ENCODE measurements at regions not wholly inside any gene's neighbourhood (a gene's known extent, or its start where the extent isn't known, plus 50 kb on each side); places are given as distances from the start of the nearest gene placed in this dataset.

DNA sequence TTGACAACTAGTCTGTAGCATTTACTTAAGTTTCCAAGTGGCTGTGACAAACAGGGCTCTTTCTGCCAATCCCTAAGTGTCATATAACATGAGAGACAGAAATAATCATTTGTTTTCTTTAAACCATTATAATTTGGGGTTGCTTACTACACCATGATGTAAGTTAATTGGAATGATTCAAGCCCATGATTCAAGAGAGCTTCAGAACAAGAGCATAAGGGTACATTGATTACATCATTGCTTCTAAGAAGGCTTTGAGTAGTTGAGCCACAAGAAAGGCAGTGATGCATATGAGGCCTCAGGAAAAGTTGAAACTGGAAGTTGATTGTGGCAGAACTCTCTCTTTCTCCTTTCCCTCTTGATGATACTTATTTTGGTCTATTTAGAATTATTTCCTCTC lies 444.0 kb downstream of the CCER1 start:
- intact Hi-C loops (cut with DNase I), result no loop called here
- Histone ChIP-seq H3K27me3 (no peaks in the 10 kb centered on the region), H3K4me3 (no peak overlapping the region), H3K9me3 (no peaks in the 10 kb centered on the region), H3K36me3 (no peaks in the 10 kb centered on the region), H3K4me1 (no peaks in the 10 kb centered on the region), H3K27ac (no peak overlapping the region)
- TF ChIP-seq POLR2A (IDR thresholded peaks at IDR 0.05), result no peak
- TF ChIP-seq, protein P1, sequence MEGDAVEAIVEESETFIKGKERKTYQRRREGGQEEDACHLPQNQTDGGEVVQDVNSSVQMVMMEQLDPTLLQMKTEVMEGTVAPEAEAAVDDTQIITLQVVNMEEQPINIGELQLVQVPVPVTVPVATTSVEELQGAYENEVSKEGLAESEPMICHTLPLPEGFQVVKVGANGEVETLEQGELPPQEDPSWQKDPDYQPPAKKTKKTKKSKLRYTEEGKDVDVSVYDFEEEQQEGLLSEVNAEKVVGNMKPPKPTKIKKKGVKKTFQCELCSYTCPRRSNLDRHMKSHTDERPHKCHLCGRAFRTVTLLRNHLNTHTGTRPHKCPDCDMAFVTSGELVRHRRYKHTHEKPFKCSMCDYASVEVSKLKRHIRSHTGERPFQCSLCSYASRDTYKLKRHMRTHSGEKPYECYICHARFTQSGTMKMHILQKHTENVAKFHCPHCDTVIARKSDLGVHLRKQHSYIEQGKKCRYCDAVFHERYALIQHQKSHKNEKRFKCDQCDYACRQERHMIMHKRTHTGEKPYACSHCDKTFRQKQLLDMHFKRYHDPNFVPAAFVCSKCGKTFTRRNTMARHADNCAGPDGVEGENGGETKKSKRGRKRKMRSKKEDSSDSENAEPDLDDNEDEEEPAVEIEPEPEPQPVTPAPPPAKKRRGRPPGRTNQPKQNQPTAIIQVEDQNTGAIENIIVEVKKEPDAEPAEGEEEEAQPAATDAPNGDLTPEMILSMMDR (IDR thresholded peaks at IDR 0.05), result no peak
- no peak for DNase-seq

DNA sequence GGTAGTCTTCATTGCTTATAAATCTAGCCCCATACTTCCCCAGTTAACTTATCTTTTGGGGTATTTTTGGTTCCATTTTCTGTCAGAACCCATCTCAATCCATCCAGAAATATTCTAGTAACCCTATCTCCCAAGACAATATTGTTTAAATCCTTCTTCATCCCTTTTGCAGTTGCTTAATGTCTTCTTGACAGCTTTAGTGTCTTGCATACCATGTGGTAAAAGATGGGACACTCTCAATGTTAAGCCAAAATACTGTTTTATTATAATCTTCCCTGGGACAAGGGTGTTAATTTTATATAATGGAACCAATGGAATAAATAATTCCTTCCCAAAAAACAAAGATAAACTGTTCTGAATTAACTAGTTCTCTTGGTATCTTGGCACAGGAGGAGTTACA lies 450.2 kb downstream of the CCER1 start:
- Histone ChIP-seq H3K27ac (no peak overlapping the region), H3K9me3 (no peaks in the 10 kb centered on the region), H3K36me3 (no peaks in the 10 kb centered on the region), H3K4me3 (no peak overlapping the region), H3K4me1 (no peaks in the 10 kb centered on the region), H3K27me3 (no peaks in the 10 kb centered on the region)
- intact Hi-C loops (cut with DNase I), result no loop called here
- DNase-seq, result no peak
- TF ChIP-seq POLR2A (IDR thresholded peaks at IDR 0.05), result no peak
- TF ChIP-seq, protein P1 (IDR thresholded peaks at IDR 0.05), result no peak

DNA sequence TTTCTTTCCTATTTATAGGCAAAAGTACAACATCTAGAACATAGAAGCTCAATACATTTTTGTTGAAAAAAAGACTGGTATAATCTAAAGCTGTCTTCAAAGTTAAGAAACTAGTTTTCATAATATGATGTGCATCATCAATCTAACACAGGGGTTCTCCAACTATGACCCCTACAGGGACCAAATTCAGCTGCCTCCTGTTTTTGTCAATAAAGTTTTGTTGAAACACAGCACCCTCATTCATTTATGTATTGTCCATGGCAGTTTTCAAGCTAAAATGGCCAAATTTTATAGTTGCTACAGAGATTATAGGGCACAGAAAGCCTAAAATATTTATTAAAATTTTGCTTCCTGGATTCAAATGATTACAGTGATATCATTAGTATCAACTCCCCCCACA lies 452.9 kb downstream of the CCER1 start:
- H3K27me3 ChIP-seq, result no peaks in the 10 kb centered on the region
- H3K27ac ChIP-seq, result no peak overlapping the region
- H3K36me3 ChIP-seq, result no peaks in the 10 kb centered on the region
- no peak overlapping the region for H3K4me3 ChIP-seq
- DNase-seq, result no peak
- no peaks in the 10 kb centered on the region for H3K4me1 ChIP-seq
- TF ChIP-seq POLR2A (IDR thresholded peaks at IDR 0.05), result no peak
- TF ChIP-seq, protein P1 (IDR thresholded peaks at IDR 0.05), result no peak
- intact Hi-C loops (cut with DNase I), result no loop called here
- H3K9me3 ChIP-seq, result no peaks in the 10 kb centered on the region

DNA sequence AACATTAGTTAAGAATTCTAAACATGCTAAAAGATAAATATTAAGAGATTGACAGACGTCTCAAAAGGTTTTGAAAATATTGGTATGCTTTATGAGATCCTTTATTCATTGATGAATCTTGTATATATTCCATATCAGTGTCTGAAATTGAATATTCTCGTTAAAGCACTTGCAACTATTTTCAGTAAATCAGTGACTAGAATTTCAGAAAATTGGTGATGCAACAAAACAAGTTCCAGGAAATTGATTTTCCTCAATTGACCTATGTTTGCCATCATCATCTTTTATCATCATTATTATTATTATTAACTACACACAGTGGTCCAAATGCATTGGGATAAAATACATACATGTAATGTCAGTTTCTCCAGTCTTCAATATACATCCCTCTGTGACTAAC lies 453.6 kb downstream of the CCER1 start:
- 65 to 78% methylated on average over 2 of the region's 2 CpGs for WGBS, 2 donors
- Histone ChIP-seq H3K9me3 (no peaks in the 10 kb centered on the region), H3K27ac (no peak overlapping the region), H3K4me3 (no peak overlapping the region), H3K4me1 (no peaks in the 10 kb centered on the region), H3K36me3 (no peaks in the 10 kb centered on the region), H3K27me3 (no peaks in the 10 kb centered on the region)
- DNase-seq, result no peak
- no peak for TF ChIP-seq POLR2A (IDR thresholded peaks at IDR 0.05)
- TF ChIP-seq, protein P1 (IDR thresholded peaks at IDR 0.05), result no peak
- intact Hi-C loops (cut with DNase I), result no loop called here

DNA sequence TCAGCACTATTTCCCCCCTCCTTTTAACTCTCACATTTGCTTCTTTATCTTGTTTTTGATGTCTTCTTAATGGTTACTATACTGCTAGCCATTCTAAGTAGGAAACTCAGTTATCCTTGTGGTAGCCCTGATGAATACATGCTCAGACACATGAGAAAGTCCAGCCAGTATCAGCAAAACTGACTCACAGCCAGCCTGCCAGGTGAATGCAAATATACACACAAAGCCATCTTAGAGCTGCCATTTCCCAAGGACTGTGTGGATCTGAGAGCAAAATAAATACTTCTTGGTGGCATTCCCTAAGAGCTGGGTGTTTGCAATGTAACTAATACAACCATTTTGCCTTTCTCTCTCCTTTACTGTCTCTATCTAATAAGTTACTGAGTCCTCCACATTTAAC lies 455.2 kb downstream of the CCER1 start:
- no peak overlapping the region for H3K27ac ChIP-seq
- no peaks in the 10 kb centered on the region for H3K27me3 ChIP-seq
- H3K4me3 ChIP-seq, result no peak overlapping the region
- no peaks in the 10 kb centered on the region for H3K36me3 ChIP-seq
- intact Hi-C loops (cut with DNase I), result no loop called here
- H3K4me1 ChIP-seq, result no peaks in the 10 kb centered on the region
- TF ChIP-seq, protein P1 (IDR thresholded peaks at IDR 0.05), result no peak
- TF ChIP-seq POLR2A (IDR thresholded peaks at IDR 0.05), result no peak
- no peaks in the 10 kb centered on the region for H3K9me3 ChIP-seq
- no peak for DNase-seq
